Stomach (tissue), 8 donors: ENCODE measurements at regions not wholly inside any gene's neighbourhood (a gene's known extent, or its start where the extent isn't known, plus 50 kb on each side); places are given as distances from the start of the nearest gene placed in this dataset.

Source experiments
- DNase-seq, 2 donors: peaks; one replicate each; pipeline versions ENCODE4 v3.0.0 to v3.0.0-alpha.2; 2013 to 2019
- H3K27ac ChIP-seq, 5 donors: fragments of 200-600 bp in 4 of 5; sonication (generic) in 4 of 5; one replicate each; pipeline ENCODE4 v1.5.1; 2013 to 2019; ENCODE audit warnings: mild to moderate bottlenecking in 1 of 5, moderate library complexity in 1 of 5
- H3K27me3 ChIP-seq, 3 donors: fragments of 200-600 bp; sonication (generic); one replicate each; pipeline ENCODE4 v1.5.1; 2017 to 2019; ENCODE audit warnings: mixed run types in 1 of 3
- H3K36me3 ChIP-seq, 4 donors: fragments of 200-600 bp; sonication (generic); 1 replicate in 3 of 4; 2 replicates in 1 of 4; pipeline ENCODE4 v1.5.1; 2016 to 2019
- H3K4me1 ChIP-seq, 4 donors: fragments of 200-600 bp; sonication (generic); one replicate each; pipeline ENCODE4 v1.5.1; 2016 to 2019
- H3K4me3 ChIP-seq, 4 donors: fragments of 200-600 bp; sonication (generic) in 3 of 4; one replicate each; pipeline ENCODE4 v1.5.1; 2016 to 2019; ENCODE audit warnings: mild to moderate bottlenecking in 1 of 4
- H3K9me3 ChIP-seq, 4 donors: fragments of 200-600 bp; sonication (generic); one replicate each; pipeline ENCODE4 v1.5.1; 2016 to 2019
- EP300 ChIP-seq: sonication (generic); formaldehyde crosslinking; IDR thresholded peaks from one replicate; pipeline ENCODE4 v1.6.1; 2017; ENCODE audit warnings: antibody characterized with exemption
- POLR2A ChIP-seq, 4 donors: fragments of 450-650 bp; IDR thresholded peaks; one replicate each; pipeline ENCODE4 v1.6.1; 2016; ENCODE audit warnings: antibody characterized with exemption in 4 of 4, control low read depth in 2 of 4, mild to moderate bottlenecking in 1 of 4, moderate library complexity in 1 of 4
- POLR2AphosphoS5 ChIP-seq, 3 donors: sonication (generic); formaldehyde crosslinking; IDR thresholded peaks; one replicate each; pipeline ENCODE4 v1.6.1; 2016; ENCODE audit warnings: antibody characterized with exemption in 3 of 3
- WGBS, 5 donors: extraction: QIAGEN DNeasy Blood & Tissue Kit in 3 of 5; methylation state at CpG; one replicate each; pipeline versions ENCODE4 v1.1.5 to v1.1.7; 2013 to 2018; 5-methylcytosine and 5-hydroxymethylcytosine counted together
- intact Hi-C: fragments of 100-400 bp; cut with DNase I; formaldehyde crosslinking; loops from one replicate; pipeline ENCODE4 v1.15.1; 2023; ENCODE audit warnings: low total_unique reads
- TF ChIP-seq, protein P1 (sequence below), 7 experiments: fragments of 450-650 bp in 4 of 7; fragments of 200-600 bp in 3 of 7; sonication (generic) in 3 of 7; IDR thresholded peaks; one replicate each; pipeline ENCODE4 v1.5.1; 2016 to 2019; ENCODE audit warnings: antibody characterized with exemption in 7 of 7, control low read depth in 2 of 7, mild to moderate bottlenecking in 1 of 7
- donor health status: healthy with polysubstance abuse.
- donor health status: Bipolar disorder and iron deficiency.
- donor health status: healthy.

DNA sequence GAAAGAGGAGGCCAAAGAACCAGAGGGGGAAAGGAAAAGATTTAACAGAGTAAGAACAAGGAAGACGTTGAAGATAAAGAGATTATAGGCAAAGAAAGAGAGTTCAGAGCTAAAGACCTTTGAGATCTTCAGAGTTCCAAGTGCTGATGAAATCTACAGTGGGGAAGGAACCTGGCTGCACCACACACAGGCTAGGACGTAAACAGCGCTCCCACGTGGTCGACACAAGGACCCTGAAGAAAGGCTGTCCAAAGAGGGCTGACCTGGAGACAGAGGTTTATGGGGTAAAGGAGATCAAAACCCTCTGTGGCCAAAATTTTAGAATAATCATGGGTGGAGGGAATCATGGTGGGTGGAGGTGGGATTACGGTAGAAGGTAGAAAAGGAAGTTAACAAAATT lies 121.6 kb downstream of the PMP22 start:
- TF ChIP-seq POLR2A (IDR thresholded peaks at IDR 0.05) (no peak), POLR2AphosphoS5 (IDR thresholded peaks at IDR 0.05) (no peak), EP300 (no peak)
- TF ChIP-seq, protein P1, sequence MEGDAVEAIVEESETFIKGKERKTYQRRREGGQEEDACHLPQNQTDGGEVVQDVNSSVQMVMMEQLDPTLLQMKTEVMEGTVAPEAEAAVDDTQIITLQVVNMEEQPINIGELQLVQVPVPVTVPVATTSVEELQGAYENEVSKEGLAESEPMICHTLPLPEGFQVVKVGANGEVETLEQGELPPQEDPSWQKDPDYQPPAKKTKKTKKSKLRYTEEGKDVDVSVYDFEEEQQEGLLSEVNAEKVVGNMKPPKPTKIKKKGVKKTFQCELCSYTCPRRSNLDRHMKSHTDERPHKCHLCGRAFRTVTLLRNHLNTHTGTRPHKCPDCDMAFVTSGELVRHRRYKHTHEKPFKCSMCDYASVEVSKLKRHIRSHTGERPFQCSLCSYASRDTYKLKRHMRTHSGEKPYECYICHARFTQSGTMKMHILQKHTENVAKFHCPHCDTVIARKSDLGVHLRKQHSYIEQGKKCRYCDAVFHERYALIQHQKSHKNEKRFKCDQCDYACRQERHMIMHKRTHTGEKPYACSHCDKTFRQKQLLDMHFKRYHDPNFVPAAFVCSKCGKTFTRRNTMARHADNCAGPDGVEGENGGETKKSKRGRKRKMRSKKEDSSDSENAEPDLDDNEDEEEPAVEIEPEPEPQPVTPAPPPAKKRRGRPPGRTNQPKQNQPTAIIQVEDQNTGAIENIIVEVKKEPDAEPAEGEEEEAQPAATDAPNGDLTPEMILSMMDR (IDR thresholded peaks at IDR 0.05) = no peak
- H3K4me3 ChIP-seq = no peak overlapping the region
- WGBS, 5 donors = 74 to 82% (median 77%) methylated on average over 6 of the region's 6 CpGs

DNA sequence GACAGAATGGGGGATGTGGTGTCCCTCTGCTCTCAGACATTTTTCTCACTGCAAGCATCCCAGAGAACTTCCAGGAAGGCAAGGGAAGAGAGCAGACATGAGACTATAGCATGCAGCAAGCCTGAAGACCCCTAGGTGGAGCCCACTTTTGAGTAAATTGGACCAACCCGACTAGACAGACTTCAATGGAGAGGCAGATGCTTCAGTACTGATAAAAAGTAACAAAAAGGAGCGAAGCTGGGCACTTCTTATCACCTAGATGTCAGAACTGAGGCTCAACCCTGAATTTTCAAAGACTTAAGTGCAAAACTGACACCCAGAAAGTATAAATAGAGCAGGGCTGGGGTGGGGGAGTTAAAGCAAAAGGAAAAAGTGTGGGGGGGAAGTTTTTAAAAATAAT lies 130.8 kb downstream of the PMP22 start:
- DNase-seq = no peak
- no peak overlapping the region for H3K4me3 ChIP-seq
- H3K27me3 ChIP-seq = peaks cover 0 to 3% (median 0%) of the 10 kb centered on the region in 3 donors
- intact Hi-C loops = no loop called here
- 39 to 64% (median 62%) methylated on average over 2 of the region's 2 CpGs for WGBS, 5 donors
- no peak for TF ChIP-seq EP300
- TF ChIP-seq POLR2A (IDR thresholded peaks at IDR 0.05) = no peak
- TF ChIP-seq, protein P1 (IDR thresholded peaks at IDR 0.05) = no peak
- no peak for TF ChIP-seq POLR2AphosphoS5 (IDR thresholded peaks at IDR 0.05)
- H3K27ac ChIP-seq = no peak overlapping the region
- no peaks in the 10 kb centered on the region for H3K9me3 ChIP-seq
- H3K4me1 ChIP-seq = no peaks in the 10 kb centered on the region
- no peaks in the 10 kb centered on the region for H3K36me3 ChIP-seq

More for the DNA sequence above, 121.6 kb downstream of the PMP22 start:
- Histone ChIP-seq H3K36me3 (no peaks in the 10 kb centered on the region), H3K4me1 (no peaks in the 10 kb centered on the region), H3K9me3 (no peaks in the 10 kb centered on the region), H3K27ac (no peak overlapping the region), H3K27me3 (peaks cover 0 to 3% (median 0%) of the 10 kb centered on the region in 3 donors)
- intact Hi-C loops = no loop called here
- DNase-seq = no peak

DNA sequence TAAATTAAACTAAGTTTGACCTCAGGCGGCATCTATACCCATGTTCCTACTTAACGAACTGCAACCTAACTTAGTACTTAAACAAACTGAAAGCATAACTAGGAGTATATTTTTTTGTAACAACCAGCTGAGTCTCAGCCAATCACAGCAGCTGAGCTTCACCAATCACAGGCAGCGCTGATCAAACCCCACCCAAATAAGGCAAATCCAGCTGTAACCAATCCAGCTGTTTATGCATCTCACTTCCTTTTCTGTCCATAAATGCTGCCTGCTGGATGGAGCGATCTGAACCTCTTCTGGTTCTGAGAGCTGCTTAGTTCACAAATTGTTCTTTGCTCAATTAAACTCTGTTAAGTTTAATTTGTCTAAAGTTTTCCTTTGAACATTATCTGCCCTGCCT lies 131.3 kb downstream of the PMP22 start:
- no peak for DNase-seq
- Histone ChIP-seq H3K27ac (no peak overlapping the region), H3K36me3 (no peaks in the 10 kb centered on the region), H3K9me3 (no peaks in the 10 kb centered on the region), H3K27me3 (peaks cover 0 to under 1% (median 0%) of the 10 kb centered on the region in 3 donors), H3K4me1 (no peaks in the 10 kb centered on the region), H3K4me3 (no peak overlapping the region)
- WGBS, 5 donors = 87 to 90% (median 88%) methylated on average over 4 of the region's 4 CpGs
- intact Hi-C loops = no loop called here
- TF ChIP-seq EP300 (no peak), POLR2AphosphoS5 (IDR thresholded peaks at IDR 0.05) (no peak)
- TF ChIP-seq, protein P1 (IDR thresholded peaks at IDR 0.05) = no peak

DNA sequence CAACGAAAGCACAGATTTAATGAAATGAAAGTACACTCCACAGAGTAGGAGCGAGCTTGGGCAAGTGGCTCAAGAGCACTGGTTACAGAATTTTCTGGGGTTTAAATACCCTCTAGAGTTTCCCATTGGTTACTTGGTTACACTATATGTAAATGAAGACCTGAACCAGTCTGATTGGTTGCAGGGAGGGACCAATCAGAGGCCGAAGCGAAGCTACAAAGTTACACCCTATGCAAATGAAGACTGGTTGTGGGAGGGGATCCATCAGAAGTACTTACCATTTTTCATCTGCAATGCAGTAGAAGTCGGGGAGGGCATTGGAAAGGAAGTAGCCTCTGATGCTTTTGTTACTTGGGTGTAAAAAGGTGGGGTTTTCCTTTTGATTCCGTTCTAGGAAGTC lies 132.0 kb downstream of the PMP22 start:
- TF ChIP-seq, protein P1 (IDR thresholded peaks at IDR 0.05) = no peak
- no peak for TF ChIP-seq POLR2AphosphoS5 (IDR thresholded peaks at IDR 0.05)
- no peak for TF ChIP-seq POLR2A (IDR thresholded peaks at IDR 0.05)
- TF ChIP-seq EP300 = no peak
- Histone ChIP-seq H3K36me3 (no peaks in the 10 kb centered on the region), H3K4me3 (no peak overlapping the region), H3K27me3 (no peaks in the 10 kb centered on the region), H3K9me3 (no peaks in the 10 kb centered on the region), H3K27ac (no peak overlapping the region), H3K4me1 (no peaks in the 10 kb centered on the region)
- no peak for DNase-seq
- 92 to 95% (median 93%) methylated on average over 6 of the region's 6 CpGs for WGBS, 5 donors
- intact Hi-C loops = no loop called here
